HepG2 (cell line): ENCODE measurements at regions not wholly inside any gene's neighbourhood (a gene's known extent, or its start where the extent isn't known, plus 50 kb on each side); places are given as distances from the start of the nearest gene placed in this dataset.

Experiments used
- ELF1 ChIP-seq: sonication (generic); formaldehyde crosslinking; IDR thresholded peaks from 2 replicates; pipeline ENCODE4 v1.4.0; 2020; ENCODE audit warnings: missing genetic modification reagents
- GATA4 ChIP-seq: sonication (generic); IDR thresholded peaks from 2 replicates; pipeline ENCODE4 v1.6.1; 2016; ENCODE audit warnings: antibody characterized with exemption, low read depth, borderline replicate concordance
- HNRNPK ChIP-seq: fragments of 200-400 bp; formaldehyde crosslinking; IDR thresholded peaks from 2 replicates; pipeline ENCODE4 v1.6.1; 2018; ENCODE audit warnings: low read length, low read depth, moderate library complexity, mild to moderate bottlenecking; ENCODE audit not compliant: poor library complexity, severe bottlenecking
- MXI1 ChIP-seq: IDR thresholded peaks from 3 replicates; pipeline ENCODE4 v1.6.1; 2012; ENCODE audit warnings: low read depth, low read length, inconsistent platforms, borderline replicate concordance
- NR2F1 ChIP-seq, 2 experiments: fragments of 450-650 bp in 1 of 2; formaldehyde crosslinking in 1 of 2; IDR thresholded peaks; 2 replicates each; pipeline versions ENCODE4 v1.5.0 to v1.6.1; 2016 to 2020; ENCODE audit warnings: mild to moderate bottlenecking in 1 of 2, missing compliant biosample characterization in 1 of 2, missing genetic modification reagents in 1 of 2, moderate library complexity in 1 of 2
- POLR2AphosphoS2 ChIP-seq: IDR thresholded peaks from 2 replicates; pipeline ENCODE4 v1.6.1; 2011; ENCODE audit warnings: low read depth, low read length, improper control_type of control experiment
- RBAK ChIP-seq: sonication (generic); formaldehyde crosslinking; IDR thresholded peaks from 2 replicates; pipeline ENCODE4 v1.5.1; 2020; ENCODE audit warnings: mild to moderate bottlenecking, missing genetic modification reagents
- RFX5 ChIP-seq: IDR thresholded peaks from 2 replicates; pipeline ENCODE4 v1.6.1; 2011; ENCODE audit warnings: low read depth, low read length, improper control_type of control experiment
- SMARCE1 ChIP-seq: fragments of 450-650 bp; IDR thresholded peaks from 2 replicates; pipeline ENCODE4 v1.6.1; 2017; ENCODE audit warnings: borderline replicate concordance
- ZFY ChIP-seq: sonication (generic); formaldehyde crosslinking; IDR thresholded peaks from 2 replicates; pipeline ENCODE4 v1.4.0; 2020; ENCODE audit warnings: missing genetic modification reagents
- ZNF224 ChIP-seq: sonication (generic); formaldehyde crosslinking; IDR thresholded peaks from 2 replicates; pipeline ENCODE4 v1.5.0; 2020; ENCODE audit warnings: mild to moderate bottlenecking, missing genetic modification reagents
- ZNF383 ChIP-seq: sonication (generic); formaldehyde crosslinking; IDR thresholded peaks from 2 replicates; pipeline ENCODE4 v1.4.0; 2020; ENCODE audit warnings: missing genetic modification reagents, mild to moderate bottlenecking, borderline replicate concordance
- ZNF614 ChIP-seq: IDR thresholded peaks from 2 replicates; pipeline ENCODE4 v1.6.1; 2018; ENCODE audit warnings: missing biosample characterization, missing genetic modification reagents, inconsistent platforms, borderline replicate concordance
- ZNF703 ChIP-seq: sonication (generic); formaldehyde crosslinking; IDR thresholded peaks from 2 replicates; pipeline ENCODE4 v1.5.1; 2020; ENCODE audit warnings: missing genetic modification reagents, mild to moderate bottlenecking, moderate library complexity, borderline replicate concordance
- TF ChIP-seq, protein P1 (sequence below): sonication (generic); formaldehyde crosslinking; IDR thresholded peaks from 2 replicates; pipeline ENCODE4 v1.5.0; 2020; ENCODE audit warnings: missing genetic modification reagents
- TF ChIP-seq, protein P2 (sequence below): sonication (generic); formaldehyde crosslinking; IDR thresholded peaks from 2 replicates; pipeline ENCODE4 v1.4.0; 2020; ENCODE audit warnings: mild to moderate bottlenecking, low read depth, missing genetic modification reagents
- TF ChIP-seq, protein P3 (sequence below): IDR thresholded peaks from 2 replicates; pipeline ENCODE4 v1.6.1; 2016
- TF ChIP-seq, protein P4 (sequence below): sonication (generic); formaldehyde crosslinking; IDR thresholded peaks from 2 replicates; pipeline ENCODE4 v1.8.1; 2022; ENCODE audit warnings: low read depth, mild to moderate bottlenecking, missing genetic modification reagents
- TF ChIP-seq, protein P5 (sequence below): sonication (generic); formaldehyde crosslinking; IDR thresholded peaks from 2 replicates; pipeline ENCODE4 v1.5.1; 2020; ENCODE audit warnings: mild to moderate bottlenecking, missing genetic modification reagents, moderate library complexity

DNA sequence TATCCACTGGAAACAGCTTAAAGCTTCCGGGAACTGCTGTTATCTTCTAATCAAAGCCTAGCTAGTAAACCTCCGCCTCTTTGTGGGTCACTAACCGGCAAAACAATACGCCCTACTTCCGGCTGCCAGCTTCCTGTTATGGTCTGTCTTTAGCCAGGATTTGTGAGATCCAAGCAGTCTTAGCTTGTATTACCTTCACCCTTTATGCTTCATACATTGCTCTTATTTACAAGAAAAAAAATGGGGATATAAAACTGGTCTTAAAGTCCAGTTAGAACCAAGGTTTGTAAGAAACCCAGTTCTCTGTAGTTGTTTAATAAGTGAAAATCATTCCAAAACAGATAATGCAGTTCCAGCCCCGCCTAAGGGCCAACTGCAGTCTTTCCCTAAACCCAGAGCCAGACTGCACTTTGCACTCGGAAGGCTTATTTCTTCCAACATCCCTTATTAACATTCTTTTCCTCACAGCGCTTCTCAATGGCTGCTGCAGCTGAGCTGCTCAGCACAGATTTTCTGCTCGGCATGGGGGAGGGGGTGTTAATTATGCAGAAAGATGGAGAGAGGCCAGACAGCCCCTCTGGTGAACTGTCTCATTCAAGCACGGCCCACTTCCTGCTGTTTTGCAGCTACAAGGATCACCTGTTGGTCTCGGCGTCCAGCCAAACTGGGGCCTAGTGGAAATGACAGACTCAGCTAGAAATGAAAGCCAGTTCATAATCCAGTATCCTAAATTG lies 368.4 kb downstream of the KLF12 start (continued):
- TF ChIP-seq, protein P1, sequence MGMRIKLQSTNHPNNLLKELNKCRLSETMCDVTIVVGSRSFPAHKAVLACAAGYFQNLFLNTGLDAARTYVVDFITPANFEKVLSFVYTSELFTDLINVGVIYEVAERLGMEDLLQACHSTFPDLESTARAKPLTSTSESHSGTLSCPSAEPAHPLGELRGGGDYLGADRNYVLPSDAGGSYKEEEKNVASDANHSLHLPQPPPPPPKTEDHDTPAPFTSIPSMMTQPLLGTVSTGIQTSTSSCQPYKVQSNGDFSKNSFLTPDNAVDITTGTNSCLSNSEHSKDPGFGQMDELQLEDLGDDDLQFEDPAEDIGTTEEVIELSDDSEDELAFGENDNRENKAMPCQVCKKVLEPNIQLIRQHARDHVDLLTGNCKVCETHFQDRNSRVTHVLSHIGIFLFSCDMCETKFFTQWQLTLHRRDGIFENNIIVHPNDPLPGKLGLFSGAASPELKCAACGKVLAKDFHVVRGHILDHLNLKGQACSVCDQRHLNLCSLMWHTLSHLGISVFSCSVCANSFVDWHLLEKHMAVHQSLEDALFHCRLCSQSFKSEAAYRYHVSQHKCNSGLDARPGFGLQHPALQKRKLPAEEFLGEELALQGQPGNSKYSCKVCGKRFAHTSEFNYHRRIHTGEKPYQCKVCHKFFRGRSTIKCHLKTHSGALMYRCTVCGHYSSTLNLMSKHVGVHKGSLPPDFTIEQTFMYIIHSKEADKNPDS, result no peak
- TF ChIP-seq, protein P2, sequence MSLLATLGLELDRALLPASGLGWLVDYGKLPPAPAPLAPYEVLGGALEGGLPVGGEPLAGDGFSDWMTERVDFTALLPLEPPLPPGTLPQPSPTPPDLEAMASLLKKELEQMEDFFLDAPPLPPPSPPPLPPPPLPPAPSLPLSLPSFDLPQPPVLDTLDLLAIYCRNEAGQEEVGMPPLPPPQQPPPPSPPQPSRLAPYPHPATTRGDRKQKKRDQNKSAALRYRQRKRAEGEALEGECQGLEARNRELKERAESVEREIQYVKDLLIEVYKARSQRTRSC (CRISPR knock-in tag), result no peak
- TF ChIP-seq MXI1 (no peak), RBAK (CRISPR knock-in tag) (no peak), SMARCE1 (no peak), GATA4 (peak; percentile 26; the same call in 1 of the 2 replicates), ZNF224 (CRISPR knock-in tag) (no peak), ZNF614 (no peak), HNRNPK (no peak), POLR2AphosphoS2 (no peak), ELF1 (CRISPR knock-in tag) (peak; percentile 42), RFX5 (no peak), ZNF383 (CRISPR knock-in tag) (no peak), ZFY (peak; percentile 68), ZNF703 (CRISPR knock-in tag) (no peak), NR2F1 (CRISPR knock-in tag; IDR thresholded peaks at IDR 0.05) (no peak)
- TF ChIP-seq, protein P3, sequence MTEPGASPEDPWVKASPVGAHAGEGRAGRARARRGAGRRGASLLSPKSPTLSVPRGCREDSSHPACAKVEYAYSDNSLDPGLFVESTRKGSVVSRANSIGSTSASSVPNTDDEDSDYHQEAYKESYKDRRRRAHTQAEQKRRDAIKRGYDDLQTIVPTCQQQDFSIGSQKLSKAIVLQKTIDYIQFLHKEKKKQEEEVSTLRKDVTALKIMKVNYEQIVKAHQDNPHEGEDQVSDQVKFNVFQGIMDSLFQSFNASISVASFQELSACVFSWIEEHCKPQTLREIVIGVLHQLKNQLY, result no peak
- TF ChIP-seq, protein P4, sequence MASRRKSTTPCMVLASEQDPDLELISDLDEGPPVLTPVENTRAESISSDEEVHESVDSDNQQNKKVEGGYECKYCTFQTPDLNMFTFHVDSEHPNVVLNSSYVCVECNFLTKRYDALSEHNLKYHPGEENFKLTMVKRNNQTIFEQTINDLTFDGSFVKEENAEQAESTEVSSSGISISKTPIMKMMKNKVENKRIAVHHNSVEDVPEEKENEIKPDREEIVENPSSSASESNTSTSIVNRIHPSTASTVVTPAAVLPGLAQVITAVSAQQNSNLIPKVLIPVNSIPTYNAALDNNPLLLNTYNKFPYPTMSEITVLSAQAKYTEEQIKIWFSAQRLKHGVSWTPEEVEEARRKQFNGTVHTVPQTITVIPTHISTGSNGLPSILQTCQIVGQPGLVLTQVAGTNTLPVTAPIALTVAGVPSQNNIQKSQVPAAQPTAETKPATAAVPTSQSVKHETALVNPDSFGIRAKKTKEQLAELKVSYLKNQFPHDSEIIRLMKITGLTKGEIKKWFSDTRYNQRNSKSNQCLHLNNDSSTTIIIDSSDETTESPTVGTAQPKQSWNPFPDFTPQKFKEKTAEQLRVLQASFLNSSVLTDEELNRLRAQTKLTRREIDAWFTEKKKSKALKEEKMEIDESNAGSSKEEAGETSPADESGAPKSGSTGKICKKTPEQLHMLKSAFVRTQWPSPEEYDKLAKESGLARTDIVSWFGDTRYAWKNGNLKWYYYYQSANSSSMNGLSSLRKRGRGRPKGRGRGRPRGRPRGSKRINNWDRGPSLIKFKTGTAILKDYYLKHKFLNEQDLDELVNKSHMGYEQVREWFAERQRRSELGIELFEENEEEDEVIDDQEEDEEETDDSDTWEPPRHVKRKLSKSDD (CRISPR knock-in tag), result no peak
- TF ChIP-seq, protein P5, sequence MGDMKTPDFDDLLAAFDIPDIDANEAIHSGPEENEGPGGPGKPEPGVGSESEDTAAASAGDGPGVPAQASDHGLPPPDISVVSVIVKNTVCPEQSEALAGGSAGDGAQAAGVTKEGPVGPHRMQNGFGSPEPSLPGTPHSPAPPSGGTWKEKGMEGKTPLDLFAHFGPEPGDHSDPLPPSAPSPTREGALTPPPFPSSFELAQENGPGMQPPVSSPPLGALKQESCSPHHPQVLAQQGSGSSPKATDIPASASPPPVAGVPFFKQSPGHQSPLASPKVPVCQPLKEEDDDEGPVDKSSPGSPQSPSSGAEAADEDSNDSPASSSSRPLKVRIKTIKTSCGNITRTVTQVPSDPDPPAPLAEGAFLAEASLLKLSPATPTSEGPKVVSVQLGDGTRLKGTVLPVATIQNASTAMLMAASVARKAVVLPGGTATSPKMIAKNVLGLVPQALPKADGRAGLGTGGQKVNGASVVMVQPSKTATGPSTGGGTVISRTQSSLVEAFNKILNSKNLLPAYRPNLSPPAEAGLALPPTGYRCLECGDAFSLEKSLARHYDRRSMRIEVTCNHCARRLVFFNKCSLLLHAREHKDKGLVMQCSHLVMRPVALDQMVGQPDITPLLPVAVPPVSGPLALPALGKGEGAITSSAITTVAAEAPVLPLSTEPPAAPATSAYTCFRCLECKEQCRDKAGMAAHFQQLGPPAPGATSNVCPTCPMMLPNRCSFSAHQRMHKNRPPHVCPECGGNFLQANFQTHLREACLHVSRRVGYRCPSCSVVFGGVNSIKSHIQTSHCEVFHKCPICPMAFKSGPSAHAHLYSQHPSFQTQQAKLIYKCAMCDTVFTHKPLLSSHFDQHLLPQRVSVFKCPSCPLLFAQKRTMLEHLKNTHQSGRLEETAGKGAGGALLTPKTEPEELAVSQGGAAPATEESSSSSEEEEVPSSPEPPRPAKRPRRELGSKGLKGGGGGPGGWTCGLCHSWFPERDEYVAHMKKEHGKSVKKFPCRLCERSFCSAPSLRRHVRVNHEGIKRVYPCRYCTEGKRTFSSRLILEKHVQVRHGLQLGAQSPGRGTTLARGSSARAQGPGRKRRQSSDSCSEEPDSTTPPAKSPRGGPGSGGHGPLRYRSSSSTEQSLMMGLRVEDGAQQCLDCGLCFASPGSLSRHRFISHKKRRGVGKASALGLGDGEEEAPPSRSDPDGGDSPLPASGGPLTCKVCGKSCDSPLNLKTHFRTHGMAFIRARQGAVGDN, result peak; percentile 11; the same call in 1 of the 2 replicates
